ENCODE measurements at regions not wholly inside any gene's neighbourhood (a gene's known extent, or its start where the extent isn't known, plus 50 kb on each side); places are given as distances from the start of the nearest gene placed in this dataset.

DNA sequence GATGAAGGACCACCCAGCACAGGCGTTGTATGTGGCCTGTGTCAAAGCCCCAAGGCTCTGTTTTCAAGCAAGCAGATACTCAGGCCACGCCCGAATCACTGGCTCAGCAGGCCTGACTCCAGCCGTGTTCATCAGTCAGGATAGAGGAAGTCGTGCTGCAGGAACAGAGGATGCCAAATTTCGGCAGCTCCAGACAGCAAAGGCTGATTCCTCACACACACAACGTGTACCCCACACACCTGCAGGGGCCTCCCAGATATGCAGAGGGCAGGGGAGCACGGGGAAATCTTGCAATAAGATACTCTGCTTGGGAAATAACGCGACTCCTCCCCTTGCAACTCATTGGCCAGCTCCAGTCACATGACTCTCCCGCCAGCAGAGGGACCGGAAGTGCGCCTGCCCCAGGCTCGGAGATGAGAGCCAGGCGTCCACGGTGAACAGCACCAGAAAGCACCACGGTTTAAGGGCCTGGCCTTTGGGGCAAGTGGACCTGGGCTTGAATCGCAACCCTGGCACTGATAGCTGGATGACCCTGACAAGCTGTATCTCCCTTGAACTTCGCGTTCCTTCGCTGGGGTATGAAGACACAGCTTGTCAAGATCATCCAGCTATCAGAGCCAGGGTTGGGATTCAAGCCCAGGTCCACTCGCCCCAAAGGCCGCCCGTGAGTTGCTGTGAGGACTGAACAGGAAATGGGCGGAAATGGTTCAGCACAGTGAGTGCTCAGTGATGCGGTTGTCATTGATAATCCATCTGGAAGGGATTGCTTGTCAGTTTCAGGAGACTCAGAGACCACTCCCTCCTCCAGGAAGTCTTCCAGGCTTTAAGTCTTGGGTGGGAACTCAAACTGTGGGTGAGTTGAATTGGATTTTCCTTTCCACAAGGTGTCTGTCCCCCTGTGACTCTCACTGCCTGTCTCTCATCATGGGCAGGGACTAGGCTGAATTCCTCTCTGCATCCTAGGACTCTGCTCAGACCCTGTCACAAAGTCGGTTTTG is 88.5 kb downstream of the MYEOV start:
- H3K4me1 Mint-ChIP-seq = no peaks in the 10 kb centered on the region
- H3K36me3 Mint-ChIP-seq = no peaks in the 10 kb centered on the region
- H3K27me3 Mint-ChIP-seq = no peaks in the 10 kb centered on the region
- H3K9me3 Mint-ChIP-seq = peaks cover 3% of the 10 kb centered on the region
- no peak overlapping the region for H3K4me3 Mint-ChIP-seq
- no peak overlapping the region for H3K27ac Mint-ChIP-seq

DNA sequence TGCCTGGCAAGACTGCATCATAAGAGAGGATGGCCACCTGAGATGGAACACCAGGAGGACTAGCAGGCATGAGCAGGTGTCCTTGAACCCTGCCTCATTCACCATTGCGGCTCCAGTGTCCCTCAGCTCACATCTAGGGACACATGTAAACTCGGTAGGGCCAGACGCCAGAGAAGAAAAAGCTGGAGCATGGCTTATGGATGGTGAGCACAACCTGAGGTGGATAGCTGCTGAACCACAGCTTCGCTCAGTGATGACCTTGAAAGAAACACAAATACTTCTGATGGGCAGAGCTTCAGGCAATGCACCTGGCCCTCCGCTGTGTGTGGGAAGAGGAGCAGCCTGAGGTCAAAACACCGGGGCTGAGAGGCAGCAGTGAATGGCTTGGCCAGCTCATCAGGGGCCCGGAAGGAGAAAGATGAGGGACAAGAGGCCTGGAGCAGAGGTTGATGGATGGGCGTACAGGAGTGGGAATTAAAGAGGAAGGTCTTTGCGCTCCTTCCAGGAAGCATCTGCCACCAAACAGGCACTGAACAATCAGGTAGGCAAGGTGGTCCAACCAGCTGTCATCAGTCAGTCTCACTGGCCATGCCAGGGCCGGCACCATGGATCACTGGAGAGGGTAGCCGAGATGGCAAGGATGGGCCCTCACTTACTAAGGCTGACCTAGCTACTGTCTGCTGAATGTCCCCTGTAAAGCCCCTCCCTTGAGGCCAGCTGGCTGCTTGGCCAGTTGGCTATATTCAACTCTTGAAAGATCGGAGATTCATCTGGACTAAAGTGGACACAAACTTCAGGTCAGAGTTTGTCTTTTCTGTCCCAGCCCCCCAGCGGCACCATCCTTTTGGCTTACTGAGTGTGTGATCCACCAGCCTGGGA is 89.7 kb downstream of the MYEOV start:
- H3K27me3 Mint-ChIP-seq = no peaks in the 10 kb centered on the region

DNA sequence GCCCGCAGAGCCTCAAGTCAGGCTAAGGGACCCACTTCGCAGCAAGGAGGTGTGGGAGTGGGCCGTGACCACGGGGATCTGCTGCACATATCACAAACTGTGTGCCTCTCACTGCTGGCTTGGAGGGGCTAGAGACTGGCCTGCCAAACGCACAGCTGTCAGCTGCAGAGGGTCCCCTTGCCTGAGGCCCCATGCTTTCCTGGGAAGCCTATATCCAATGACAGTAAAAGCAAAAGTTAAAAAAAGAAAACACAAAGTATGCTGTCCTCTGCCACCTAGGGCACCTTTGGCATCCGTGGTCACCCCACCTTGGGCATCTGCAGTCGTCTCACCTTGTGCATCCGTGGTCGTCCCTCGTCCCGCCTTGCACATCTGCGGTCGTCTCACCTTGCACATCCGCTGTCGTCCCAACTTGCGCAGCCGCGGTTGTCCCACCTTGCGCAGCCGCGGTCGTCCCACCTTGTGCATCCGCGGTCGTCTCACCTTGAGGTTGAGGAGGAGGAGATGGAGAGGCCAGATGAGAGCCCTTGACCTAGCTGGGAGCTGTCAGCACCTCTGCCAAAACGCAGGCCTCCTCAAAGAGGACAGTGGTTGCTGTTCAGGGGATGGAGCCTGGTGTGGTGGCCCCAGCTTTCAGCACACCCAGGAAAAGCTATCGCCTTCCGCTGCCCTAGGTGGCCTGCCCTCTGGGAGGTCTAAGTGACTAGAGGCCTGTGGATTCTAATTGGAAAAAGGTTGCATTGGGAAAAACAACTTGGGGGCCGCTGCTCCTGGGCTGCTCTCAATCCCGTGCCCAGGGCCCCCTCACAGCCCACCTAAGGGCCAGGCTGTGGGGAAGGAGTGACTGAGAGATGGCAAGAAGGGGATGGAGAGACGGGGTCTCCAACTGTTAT is 90.5 kb downstream of the MYEOV start:
- Mint-ChIP-seq H3K4me3 (no peak overlapping the region), H3K27me3 (no peaks in the 10 kb centered on the region), H3K27ac (no peak overlapping the region), H3K9me3 (peaks cover 16% of the 10 kb centered on the region), H3K4me1 (no peaks in the 10 kb centered on the region), H3K36me3 (peaks cover 2% of the 10 kb centered on the region)

More for the DNA sequence above, 89.7 kb downstream of the MYEOV start:
- Mint-ChIP-seq H3K4me1 (no peaks in the 10 kb centered on the region), H3K27ac (no peak overlapping the region), H3K4me3 (no peak overlapping the region), H3K36me3 (peaks cover 2% of the 10 kb centered on the region), H3K9me3 (peaks cover 12% of the 10 kb centered on the region)

DNA sequence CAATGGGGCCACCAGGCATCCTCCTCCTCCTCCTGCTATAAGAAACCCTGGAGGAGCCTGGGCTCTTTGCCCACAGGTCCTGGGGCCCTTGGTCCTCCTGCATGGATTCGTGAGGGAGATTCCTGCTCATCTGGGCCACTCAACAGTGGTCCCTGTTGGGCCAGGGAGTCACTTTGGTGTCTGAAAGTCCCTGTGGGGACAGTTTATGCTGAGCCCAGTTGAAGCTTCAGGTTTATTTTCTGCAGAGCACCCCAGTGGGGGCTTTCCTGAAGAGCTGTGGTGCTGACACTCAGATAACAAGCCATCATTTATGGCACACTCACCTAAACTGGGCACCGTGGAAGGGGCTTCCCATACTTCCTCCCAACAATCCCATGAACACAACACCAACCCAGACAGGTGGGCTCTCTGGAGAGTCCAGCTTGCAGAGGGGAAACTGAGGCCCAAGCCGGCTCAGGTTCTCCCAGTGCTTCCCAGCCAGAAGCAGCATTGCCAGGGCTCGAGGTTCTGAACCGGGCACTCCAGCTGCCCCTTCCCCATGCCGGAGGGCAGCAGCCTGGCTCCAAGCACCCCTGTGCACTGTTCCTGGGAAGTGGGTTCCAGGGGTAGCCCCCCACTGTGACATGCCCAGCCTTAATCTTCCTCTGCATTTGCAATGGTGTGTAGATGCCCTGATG is 91.3 kb downstream of the MYEOV start:
- Mint-ChIP-seq H3K27ac (no peak overlapping the region), H3K9me3 (peaks cover 16% of the 10 kb centered on the region), H3K4me3 (no peak overlapping the region), H3K4me1 (no peaks in the 10 kb centered on the region), H3K27me3 (no peaks in the 10 kb centered on the region), H3K36me3 (peaks cover 2% of the 10 kb centered on the region)

DNA sequence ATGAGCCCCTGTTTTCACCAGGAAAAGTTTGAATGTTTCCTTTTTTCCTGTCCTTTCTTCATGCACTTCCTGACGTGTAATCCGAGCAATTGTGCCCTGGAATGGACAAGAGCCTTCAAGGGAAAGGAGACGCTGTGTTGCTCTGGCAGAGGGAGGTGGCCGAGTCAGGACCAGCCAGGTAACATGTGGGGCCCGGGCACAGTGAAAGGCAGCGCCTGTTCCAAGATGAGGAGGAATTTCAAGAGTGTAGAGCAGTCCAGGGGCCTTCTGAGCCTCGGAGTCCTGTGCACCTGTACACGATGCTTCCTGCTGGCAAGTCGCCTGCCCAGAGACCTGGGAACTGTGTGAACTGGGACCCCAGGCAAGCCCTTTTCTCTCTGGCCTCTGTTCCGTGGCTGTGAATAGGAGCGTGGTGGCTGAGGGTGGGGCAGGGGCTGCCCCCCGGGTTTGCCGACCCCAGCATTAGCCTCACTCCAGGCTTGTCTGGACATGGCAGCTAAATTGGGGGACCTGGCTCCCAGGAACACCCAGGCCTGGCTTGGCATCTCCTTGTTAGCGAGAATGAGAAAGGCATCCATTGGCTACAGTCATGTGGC is 92.0 kb downstream of the MYEOV start:
- H3K9me3 Mint-ChIP-seq = peaks cover 16% of the 10 kb centered on the region
- H3K36me3 Mint-ChIP-seq = peaks cover 2% of the 10 kb centered on the region
- H3K4me1 Mint-ChIP-seq = no peaks in the 10 kb centered on the region
- no peak overlapping the region for H3K4me3 Mint-ChIP-seq
- H3K27ac Mint-ChIP-seq = peak overlapping the region; percentile 23
- H3K27me3 Mint-ChIP-seq = no peaks in the 10 kb centered on the region

DNA sequence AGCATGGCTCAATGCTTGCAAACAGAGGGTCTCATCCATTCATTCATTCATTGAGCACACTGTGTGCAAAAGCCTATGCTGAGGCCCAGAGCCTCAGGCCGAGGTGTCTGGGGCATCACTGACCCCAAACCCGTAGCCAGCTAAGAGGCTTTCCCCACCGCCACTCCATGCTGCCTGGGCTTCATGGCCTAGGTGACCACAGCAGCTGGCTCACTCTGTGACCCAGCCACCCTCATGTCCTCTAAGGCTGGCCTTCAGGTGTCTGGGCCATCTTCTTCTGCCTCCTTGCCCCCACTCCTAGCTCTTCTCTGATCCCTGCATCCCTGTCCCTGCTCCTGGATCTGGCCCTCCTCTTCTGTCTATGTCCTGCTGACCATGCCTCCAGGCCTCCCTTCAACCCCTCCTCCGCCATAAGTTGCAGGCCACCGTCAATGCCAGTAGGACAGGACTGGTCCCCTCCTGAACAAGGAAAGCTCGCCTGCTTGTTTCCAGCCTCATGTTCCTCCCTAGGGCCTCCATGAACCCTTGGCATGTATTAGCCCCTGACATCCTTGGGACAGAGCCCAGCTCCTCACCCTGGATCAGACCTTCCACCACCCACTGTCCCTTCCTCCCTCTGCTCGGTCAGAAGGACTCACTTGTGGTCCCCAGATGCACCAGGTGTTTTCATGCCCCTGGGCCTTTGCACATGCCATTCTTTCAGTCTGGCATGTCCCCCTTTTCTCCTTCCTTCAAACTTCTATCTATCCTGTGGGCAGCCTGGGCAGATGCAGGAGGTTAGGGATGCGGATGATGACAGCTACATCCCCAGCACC is 92.8 kb downstream of the MYEOV start:
- H3K9me3 Mint-ChIP-seq = peaks cover 16% of the 10 kb centered on the region
- H3K4me1 Mint-ChIP-seq = no peaks in the 10 kb centered on the region
- peaks cover 2% of the 10 kb centered on the region for H3K36me3 Mint-ChIP-seq
- no peak overlapping the region for H3K4me3 Mint-ChIP-seq
- no peak overlapping the region for H3K27ac Mint-ChIP-seq
- no peaks in the 10 kb centered on the region for H3K27me3 Mint-ChIP-seq

DNA sequence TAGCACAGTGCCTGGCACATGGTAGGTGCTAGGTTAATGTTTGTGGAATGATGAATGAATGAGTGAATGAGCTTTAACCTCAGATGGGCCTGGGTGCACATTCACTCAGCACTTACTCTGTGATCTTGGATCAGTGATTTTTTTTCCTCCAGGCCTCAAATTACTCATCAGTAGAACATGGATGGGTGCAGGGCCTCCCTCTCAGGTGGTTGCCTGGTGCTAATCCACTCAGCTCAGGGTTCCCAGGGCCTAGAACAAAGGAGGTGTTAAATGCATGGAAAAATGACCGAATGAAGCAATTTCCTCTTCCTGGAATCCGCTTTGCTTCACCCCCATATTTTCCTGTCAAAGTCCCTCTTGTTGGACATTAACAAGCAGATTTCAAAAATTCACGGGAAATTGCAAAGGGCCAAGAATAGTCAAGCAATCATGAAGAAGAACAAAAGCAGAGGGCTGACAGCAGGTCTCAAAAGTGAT is 93.5 kb downstream of the MYEOV start:
- peaks cover 16% of the 10 kb centered on the region for H3K9me3 Mint-ChIP-seq
- H3K27me3 Mint-ChIP-seq = no peaks in the 10 kb centered on the region
- H3K36me3 Mint-ChIP-seq = peaks cover 2% of the 10 kb centered on the region
- no peaks in the 10 kb centered on the region for H3K4me1 Mint-ChIP-seq
- no peak overlapping the region for H3K27ac Mint-ChIP-seq
- H3K4me3 Mint-ChIP-seq = no peak overlapping the region

DNA sequence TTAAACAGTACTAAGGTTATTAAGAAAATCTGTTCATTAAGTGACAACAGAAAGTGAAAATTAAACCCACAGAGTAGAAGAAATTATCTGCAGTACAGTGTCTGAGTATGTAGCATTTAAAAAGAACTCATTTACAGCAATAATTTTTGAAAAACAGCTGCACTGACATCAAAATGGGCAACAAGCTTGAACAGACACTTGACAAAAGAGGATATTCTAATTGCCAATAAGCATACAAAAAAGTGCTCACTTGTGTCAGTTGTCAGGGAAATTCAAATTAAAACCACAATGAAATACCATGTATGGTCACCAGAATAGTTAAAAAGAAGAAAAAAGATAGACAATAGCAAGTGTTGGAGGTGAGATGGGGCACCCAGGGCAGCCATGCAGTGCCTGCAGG is 93.3 kb upstream of the LINC01488 start:
- Mint-ChIP-seq H3K27ac (no peak overlapping the region), H3K4me1 (no peaks in the 10 kb centered on the region), H3K36me3 (peaks cover 2% of the 10 kb centered on the region), H3K4me3 (no peak overlapping the region), H3K9me3 (peaks cover 16% of the 10 kb centered on the region), H3K27me3 (no peaks in the 10 kb centered on the region)

DNA sequence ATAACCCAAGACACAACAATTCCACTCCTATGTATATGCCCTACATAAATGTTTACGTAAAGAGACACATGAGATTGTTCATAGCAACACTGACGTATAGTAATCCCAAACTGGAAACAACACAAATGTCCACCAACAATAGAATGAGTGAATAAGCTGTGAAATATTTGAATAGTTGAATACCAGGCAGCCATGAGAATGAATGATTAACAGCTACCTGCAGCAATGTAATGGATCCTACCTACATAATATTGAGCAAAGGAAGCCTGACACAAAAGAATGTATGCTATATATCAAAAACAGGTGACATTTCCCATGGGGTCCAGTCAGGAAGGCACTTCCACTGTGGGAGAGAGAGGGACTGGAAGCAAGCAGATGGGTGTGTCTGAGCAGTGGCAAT is 92.8 kb upstream of the LINC01488 start:
- peaks cover 16% of the 10 kb centered on the region for H3K9me3 Mint-ChIP-seq
- no peaks in the 10 kb centered on the region for H3K27me3 Mint-ChIP-seq
- no peak overlapping the region for H3K27ac Mint-ChIP-seq
- peaks cover 2% of the 10 kb centered on the region for H3K36me3 Mint-ChIP-seq
- no peak overlapping the region for H3K4me3 Mint-ChIP-seq
- no peaks in the 10 kb centered on the region for H3K4me1 Mint-ChIP-seq

DNA sequence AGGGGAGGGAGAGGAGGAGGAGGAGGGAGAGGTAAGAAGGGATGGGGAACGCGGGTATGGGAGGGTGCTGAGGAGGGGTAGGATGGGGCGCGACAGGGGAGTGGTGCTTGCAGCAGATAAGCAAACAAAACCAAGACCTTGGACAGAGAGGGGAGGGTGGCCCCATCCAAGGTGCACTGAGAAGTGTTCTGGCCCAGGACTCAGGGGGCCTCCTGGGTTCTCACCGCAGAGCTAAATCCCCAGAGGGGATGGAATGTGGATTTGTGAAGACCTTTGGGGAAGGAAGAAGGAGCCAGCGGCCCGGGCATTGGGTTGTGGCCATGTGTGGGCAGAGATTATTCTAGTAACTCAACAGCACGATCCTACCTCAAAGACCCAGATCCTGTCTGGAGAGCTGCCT is 90.9 kb upstream of the LINC01488 start:
- peaks cover 2% of the 10 kb centered on the region for H3K36me3 Mint-ChIP-seq
- peaks cover 16% of the 10 kb centered on the region for H3K9me3 Mint-ChIP-seq
- no peaks in the 10 kb centered on the region for H3K4me1 Mint-ChIP-seq
- H3K4me3 Mint-ChIP-seq = no peak overlapping the region
- H3K27ac Mint-ChIP-seq = no peak overlapping the region
- H3K27me3 Mint-ChIP-seq = no peaks in the 10 kb centered on the region

DNA sequence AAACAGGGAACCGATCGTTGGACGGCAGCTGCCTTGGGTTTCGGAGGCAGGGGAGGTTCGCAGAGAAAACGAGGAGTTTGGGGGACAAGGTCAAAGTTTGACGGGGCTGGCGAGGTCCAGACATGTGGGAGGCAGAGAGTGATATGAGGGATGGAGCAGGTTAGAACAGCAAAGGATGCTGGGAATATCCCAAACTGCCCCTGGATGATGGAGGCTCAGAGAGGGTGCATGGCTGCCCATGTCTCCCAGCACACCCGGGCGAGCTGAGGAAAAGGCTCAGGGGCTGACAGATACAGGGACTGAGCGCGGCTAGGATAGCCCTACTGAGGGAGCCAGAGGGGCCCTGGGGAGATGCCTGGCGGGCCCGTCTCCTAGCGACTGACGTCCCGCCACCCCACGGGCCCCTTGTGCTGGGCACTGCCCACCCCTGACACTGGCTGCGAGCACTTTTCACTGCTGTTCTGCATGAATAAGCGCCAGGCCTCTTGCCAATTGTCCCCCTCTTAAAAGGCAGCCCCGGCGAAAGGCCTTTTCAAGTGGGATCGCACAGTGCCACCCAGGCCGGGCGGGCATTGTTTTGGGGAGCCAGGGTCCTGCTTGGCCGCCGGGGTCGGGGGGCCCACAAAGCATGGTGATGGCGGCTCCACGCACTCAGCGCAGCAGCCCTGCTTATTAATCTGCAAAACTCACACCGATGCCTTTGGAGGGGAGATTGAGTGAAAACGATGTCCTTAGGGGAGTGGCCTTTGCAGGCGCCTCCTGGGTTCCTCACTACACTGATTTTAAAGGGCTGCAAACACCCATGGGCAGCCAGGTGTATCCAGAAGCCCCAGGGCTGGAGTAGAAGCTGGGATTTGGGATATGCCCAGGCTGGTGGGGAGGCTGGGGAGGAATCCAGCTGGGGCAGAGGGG is 90.0 kb upstream of the LINC01488 start:
- Mint-ChIP-seq H3K4me1 (no peaks in the 10 kb centered on the region), H3K4me3 (no peak overlapping the region), H3K9me3 (peaks cover 16% of the 10 kb centered on the region), H3K27me3 (no peaks in the 10 kb centered on the region), H3K36me3 (peaks cover 2% of the 10 kb centered on the region), H3K27ac (peak overlapping the region; percentile 84)

DNA sequence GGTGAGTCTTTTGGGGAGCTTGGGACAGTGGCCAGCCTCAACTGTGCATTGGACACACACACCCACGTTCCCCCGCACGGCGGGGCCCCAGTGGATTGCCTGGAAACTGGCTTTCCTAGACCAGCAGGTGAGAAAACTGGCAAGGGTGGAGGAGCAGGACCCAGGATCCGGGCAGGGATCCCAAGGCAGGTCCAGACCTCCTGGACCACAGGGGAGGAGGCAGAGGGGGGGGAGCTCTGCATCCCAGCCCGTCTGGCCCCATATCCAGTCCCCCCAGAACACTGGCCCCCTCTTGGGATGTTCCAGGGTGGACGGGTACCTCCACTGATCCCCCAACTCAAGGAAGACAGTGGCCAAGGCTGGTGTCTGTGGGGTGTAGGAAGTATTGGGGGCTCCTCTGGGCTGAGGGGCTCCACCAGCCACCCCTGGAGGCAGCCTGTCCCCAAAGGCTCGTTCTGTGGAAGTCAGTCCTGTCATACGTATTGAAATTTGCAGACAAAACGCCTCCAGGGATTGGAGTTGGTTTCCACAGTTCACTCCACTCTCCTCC is 89.3 kb upstream of the LINC01488 start:
- Mint-ChIP-seq H3K4me3 (no peak overlapping the region), H3K9me3 (peaks cover 15% of the 10 kb centered on the region), H3K27ac (no peak overlapping the region), H3K36me3 (peaks cover 2% of the 10 kb centered on the region), H3K4me1 (no peaks in the 10 kb centered on the region), H3K27me3 (no peaks in the 10 kb centered on the region)

Data from activated naive CD4-positive, alpha-beta T cell treated with anti-CD3 and anti-CD28 coated beads, Interleukin-2, amount 50 U/mL, for 24 hours (primary cell).